ENCODE measurements at regions not wholly inside any gene's neighbourhood (a gene's known extent, or its start where the extent isn't known, plus 50 kb on each side); places are given as distances from the start of the nearest gene placed in this dataset.
"Not testable (repeated sequence)": the region's sequence is repeated elsewhere in the genome, so short reads cannot be mapped to it uniquely, and the experiment has no call there.

GRCh38 chr6:156269751-156270369 lies 507.3 kb upstream of the ARID1B start:
- no peak for DNase-seq

- DNase-seq: no peak
These were observed 508.3 kb upstream of the ARID1B start for GRCh38 chr6:156268849-156269248.

- DNase-seq: no peak
These were observed 515.2 kb upstream of the ARID1B start for GRCh38 chr6:156262014-156262413.

GRCh38 chr6:156260815-156261214 lies 516.4 kb upstream of the ARID1B start:
- peak in 2 of 4 experiments; percentile 34 to 41 for DNase-seq

- DNase-seq: no peak
These were observed 518.2 kb upstream of the ARID1B start for GRCh38 chr6:156258981-156259380.

GRCh38 chr6:156256161-156256560 lies 521.0 kb upstream of the ARID1B start:
- DNase-seq: peak in 3 of 4 experiments; percentile 3 to 12 (median 6)

GRCh38 chr6:156254240-156254639 lies 522.9 kb upstream of the ARID1B start:
- DNase-seq: no peak

- DNase-seq: peak in 2 of 4 experiments; percentile 5 to 23
These were observed 526.6 kb upstream of the ARID1B start for GRCh38 chr6:156250593-156250992.

GRCh38 chr6:156242206-156242605 lies 535.0 kb upstream of the ARID1B start:
- no peak for DNase-seq

- peak; percentile 3 to 39 (median 13) for DNase-seq
These were observed 546.0 kb upstream of the ARID1B start for GRCh38 chr6:156231026-156231765.

- no peak for DNase-seq
These were observed 557.2 kb upstream of the ARID1B start for GRCh38 chr6:156219973-156220372.

GRCh38 chr6:156205678-156206077 lies 571.5 kb upstream of the ARID1B start:
- no peak for DNase-seq

GRCh38 chr6:156199182-156199581 lies 578.0 kb upstream of the ARID1B start:
- no peak for DNase-seq

- DNase-seq: peak; percentile 40 to 84 (median 66)
These were observed 579.7 kb upstream of the ARID1B start for GRCh38 chr6:156197513-156197912.

GRCh38 chr6:156194981-156195380 lies 582.2 kb upstream of the ARID1B start:
- DNase-seq: peak; percentile 15 to 64 (median 46)

- DNase-seq: no peak
These were observed 583.8 kb upstream of the ARID1B start for GRCh38 chr6:156193381-156193780.

GRCh38 chr6:156191895-156192294 lies 585.3 kb upstream of the ARID1B start:
- DNase-seq: no peak

GRCh38 chr6:156191390-156191789 lies 585.8 kb upstream of the ARID1B start:
- not testable (repeated sequence) for DNase-seq

- no peak for DNase-seq
These were observed 586.9 kb upstream of the ARID1B start for GRCh38 chr6:156190270-156190669.

- no peak for DNase-seq
These were observed 587.5 kb upstream of the ARID1B start for GRCh38 chr6:156189714-156190113.

GRCh38 chr6:156189195-156189594 lies 588.0 kb upstream of the ARID1B start:
- DNase-seq: no peak

GRCh38 chr6:156185113-156185512 lies 592.1 kb upstream of the ARID1B start:
- no peak for DNase-seq

- no peak for DNase-seq
These were observed 593.5 kb upstream of the ARID1B start for GRCh38 chr6:156183678-156184077.

- no peak for DNase-seq
These were observed 594.8 kb upstream of the ARID1B start for GRCh38 chr6:156182356-156182755.

Data from suppressor macrophage (primary cell).